IPS-NIHi7 (cell line): ENCODE measurements at regions not wholly inside any gene's neighbourhood (a gene's known extent, or its start where the extent isn't known, plus 50 kb on each side); places are given as distances from the start of the nearest gene placed in this dataset.

Source experiments
- DNase-seq: peaks from one replicate; pipeline ENCODE4 v3.0.0; 2012; ENCODE audit warnings: mixed read lengths; ENCODE audit errors: extremely low spot score

DNA sequence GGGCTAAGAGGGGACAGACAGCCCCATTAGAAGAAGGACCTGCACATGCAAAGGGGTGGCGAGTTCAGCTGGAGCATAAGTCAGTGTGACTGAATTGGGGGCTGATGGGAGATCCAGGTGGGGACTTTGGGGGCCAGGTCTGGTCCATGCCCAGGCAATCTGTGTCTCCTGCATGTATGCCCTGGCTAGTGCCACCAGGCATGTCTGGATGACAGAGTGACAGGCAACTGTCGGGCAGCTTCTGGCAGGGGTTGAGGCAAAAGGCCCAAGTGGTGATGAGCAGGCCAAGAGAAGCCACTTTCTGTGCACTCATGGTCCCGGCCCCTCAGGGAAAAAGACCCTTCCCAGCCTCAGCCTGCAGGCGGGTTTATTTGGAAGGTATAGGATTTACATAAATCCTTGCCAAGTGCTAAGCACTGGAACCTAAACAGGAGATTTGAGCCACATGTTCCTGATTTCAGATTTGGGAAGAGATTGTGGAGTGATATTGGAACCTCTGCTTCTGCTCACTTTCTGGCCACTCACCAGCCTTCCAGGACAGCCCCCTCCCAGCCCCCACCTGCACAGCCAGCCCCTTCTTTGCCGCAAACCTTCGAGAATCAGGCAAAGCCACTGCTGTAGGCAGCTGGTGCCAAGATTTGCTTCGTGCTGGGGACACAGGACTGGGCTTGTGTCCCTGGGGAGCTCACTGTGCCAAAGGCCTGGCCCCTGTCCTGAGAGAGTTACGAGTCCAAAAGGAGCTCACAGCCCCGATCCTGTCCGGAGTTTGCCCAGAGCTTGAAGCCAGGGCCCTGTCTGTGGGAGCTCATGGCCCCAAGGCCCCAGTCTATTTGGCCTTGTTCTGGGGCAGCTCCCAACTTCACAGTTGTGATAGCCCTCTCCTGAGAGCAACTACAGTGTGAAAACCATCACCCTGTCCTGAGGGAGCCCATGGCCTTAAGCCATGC, 232.5 kb upstream of the RTL1 start:
- DNase-seq: peak; percentile 2

DNA sequence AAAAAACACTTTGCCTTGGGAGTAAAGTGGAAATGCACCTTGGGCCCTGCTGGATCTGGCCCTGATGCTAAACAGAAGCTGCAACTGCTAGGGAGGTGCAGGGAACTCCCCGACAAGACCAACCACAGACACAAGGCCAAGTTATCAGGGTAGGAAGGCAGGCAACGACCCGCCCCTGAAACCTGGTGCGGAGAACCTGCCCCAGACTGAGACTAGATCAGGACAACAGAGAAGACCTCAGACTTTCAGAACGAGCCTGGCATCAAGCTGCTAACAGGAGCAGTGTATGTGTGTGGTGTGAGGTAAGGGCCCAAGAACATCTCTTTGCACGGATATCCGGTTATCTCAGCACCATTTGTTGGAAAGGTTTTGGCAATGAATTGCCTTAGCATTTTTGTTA, 233.7 kb upstream of the RTL1 start:
- DNase-seq: peak; percentile 3

DNA sequence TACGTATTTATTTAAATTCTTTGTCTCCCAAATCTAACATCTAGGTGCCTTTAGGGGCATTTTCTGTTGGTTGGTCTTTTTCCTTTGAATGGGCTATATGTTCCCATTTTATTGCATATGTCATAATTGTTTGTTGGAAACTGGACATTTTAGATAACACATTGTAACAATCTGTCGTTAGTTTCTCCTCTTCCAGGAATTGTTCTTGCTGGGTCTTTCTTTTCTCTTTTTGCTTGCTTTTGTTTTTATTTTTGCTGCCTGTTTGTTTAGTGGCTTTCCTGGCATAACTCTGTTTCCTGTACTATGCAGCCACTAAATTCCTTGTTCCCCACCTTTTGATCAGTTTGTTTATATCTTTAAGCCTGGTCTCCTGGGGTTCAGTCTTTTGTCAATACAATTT, 244.3 kb upstream of the RTL1 start:
- no peak for DNase-seq

DNA sequence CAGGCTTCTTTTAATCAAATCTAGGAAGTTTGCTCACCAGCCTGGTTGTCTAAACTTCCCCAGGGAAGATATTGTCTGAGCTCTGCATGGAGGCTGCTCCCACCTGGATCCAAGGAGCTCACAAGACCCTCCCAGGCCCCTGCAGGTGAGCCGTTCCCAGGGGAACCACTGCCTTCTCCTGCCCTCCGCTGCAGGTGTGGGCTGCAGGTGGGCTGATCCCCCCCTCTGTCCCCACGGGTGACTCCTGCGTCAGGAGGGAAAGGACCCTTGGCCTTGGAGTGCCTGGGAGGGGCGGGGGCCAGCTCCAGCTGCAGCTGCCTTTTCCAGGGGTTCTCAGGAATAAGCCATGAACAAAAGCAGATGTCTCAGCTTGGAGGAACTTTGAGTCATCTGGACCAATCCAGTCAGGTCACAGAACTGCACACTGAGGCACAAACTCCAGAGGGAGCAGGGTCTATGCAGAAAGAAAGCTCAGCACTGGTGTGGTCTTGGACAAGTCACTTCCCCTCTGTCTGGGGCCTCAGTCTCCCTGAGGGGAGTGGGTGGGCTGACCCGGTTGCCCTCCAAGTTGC, 246.6 kb upstream of the RTL1 start:
- no peak for DNase-seq

DNA sequence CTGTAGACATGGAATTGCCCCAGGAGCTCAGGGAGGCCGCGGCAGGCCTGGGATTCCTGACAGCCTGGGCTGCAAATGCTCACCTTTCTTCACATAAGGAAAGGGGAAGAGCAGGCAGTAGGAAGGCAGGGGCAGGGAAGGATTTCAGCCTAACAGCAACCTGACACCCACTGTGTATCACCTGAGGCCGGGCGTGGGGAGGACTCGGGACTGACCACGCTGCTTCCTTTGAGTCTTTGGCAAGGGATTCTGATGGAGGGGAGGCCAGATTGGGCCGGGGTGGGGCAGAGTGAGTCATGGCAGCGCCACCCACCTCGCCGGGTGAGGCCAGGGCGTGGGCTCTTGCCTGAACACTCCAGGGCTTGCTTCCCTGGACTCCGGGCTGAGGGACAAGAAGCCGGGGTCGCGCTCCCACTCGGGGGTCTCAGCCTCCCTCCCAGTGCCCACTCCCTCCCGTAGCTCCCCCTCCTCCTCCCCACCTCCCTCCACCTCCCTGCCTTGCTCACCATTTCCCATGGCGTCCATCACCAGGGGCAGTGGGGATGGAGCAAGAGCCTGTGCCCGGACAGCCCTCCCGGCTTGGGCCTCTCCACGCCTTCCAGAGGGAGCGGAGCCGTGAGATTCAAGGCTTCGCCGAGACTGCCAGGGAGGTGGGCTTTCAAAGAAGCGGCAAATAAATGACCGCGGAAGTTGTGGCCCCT, 247.9 kb upstream of the RTL1 start:
- DNase-seq: peak; percentile 40

DNA sequence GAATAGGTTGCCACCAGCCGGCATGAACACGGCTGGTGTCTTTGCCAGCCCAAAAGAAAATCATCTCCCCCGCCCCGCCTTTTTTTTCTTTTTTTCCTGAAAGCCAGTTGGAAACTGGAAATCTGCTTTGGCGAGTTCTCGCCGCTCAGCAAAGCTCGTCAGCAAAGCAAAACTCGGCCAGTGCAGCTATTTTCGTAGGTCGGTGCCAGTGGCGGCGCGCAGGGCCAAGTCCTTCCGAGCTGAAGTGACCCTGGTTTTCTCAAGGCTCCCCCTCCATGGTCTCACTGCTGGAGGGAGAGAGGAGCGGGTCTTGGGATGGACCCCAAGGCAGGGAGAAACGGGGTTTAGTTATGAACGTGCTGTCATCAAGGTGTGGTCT, 248.4 kb upstream of the RTL1 start:
- no peak for DNase-seq

DNA sequence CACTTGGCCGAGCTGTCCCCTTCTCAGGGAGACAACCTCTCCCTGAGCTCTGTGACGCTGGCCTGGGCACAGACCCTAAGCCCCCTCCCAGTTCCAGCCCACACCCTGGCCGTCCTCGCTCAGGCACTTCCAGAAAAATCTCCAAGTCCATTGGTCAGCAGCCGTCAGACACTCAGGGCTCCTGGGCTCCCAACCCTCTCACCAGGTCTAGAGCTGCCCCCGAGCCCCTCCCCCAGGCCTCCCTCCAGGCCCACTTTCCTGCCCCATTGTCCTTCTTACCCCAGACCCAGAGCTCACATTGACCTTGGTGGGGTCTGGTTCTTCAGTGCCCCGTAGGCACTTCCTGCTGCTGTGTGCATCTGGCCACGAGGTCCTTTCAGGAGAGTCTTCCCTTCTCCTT, 249.3 kb upstream of the RTL1 start:
- no peak for DNase-seq

DNA sequence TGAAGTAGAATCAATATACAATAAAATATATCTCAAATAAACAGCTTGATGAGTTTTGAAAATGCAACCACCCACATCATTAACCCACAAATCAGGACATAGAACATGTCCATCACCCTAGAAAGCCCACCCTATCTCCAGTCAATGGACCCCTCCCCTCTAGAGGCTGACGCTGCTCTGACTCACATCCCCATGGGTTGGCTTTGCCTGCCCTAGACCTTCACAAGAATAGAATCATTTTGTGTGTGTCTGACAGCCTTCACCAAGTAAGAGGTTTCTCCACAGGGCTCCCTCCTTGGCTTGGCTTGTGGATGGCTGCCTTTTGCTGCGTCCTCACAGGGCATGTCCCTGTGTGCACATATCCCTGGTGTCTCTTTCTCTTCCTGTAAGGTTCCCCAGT, 250.2 kb upstream of the RTL1 start:
- DNase-seq: no peak

DNA sequence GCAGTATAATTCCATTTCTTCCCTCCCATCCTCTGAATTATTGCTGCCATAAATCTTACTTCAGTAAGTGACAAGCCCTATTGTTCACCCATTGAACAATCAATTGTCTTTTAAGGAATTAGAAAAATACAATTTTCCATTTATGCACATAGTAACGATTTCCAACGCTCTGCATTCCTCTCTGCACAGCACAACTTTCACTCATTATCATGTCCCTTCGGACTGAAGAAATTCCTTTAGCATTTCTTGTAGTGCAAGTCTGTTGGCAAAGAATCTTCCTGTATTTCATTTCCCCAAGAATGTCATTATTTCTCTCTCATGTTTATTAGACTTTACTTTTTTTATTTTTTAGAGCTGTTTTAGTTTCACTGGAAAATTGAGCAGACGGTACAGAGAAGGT, 252.1 kb upstream of the RTL1 start:
- no peak for DNase-seq

DNA sequence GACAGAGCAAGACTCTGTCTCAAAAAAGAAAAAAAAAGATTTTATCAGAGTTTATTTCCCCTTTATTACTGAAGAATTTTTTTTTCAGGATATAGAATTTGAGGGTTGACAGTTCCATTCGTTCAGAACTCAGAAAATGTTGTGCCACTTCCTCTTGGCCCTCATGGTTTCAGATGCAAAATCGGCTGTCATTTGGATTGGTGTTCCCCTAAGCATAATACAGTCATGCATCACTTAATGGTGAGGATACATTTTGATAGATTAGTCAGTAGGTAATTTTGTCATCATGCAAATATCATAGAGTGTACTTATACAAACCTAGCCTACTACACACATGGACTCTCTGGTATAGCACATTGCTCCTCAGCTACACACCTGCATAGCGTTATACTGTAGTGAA, 263.9 kb upstream of the RTL1 start:
- no peak for DNase-seq

DNA sequence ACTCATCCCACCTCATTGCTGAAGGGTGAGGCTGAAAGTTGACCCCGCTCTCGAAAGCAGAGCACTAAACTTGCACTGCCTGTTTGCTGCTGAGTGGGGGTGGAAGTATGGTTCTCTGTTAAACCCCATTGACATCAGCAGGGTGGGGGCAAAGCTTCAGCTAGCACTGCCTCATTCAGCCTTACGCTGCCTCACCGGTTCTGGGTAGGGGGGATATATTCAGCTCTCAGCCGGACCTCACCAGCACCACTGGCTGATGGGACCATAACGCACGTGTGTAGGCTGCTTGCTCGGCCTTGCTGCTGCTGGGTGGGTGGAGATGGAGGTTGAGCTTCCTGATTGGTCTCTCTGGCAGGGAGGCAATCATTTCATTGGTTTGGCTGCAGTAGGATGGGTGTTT, 265.7 kb upstream of the RTL1 start:
- DNase-seq: no peak

DNA sequence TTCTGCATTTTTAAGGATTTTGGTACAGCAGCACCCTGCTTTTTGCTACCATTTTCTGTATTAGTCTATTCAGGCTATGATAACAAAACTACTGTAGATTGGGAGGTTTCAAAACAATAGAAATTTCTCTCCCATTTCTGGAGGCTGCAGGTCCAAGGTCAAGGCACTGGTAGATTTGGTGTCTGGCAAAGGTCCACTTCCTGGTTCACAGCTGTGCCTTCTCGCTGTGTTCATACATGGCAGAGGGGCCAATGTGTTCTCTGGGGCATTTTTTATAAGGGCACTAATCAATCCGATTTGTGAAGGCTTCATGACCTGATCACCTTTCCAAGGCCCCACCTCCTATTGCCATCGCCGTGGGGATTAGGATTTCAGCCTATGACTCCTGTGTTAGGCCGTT, 268.1 kb upstream of the RTL1 start:
- no peak for DNase-seq

DNA sequence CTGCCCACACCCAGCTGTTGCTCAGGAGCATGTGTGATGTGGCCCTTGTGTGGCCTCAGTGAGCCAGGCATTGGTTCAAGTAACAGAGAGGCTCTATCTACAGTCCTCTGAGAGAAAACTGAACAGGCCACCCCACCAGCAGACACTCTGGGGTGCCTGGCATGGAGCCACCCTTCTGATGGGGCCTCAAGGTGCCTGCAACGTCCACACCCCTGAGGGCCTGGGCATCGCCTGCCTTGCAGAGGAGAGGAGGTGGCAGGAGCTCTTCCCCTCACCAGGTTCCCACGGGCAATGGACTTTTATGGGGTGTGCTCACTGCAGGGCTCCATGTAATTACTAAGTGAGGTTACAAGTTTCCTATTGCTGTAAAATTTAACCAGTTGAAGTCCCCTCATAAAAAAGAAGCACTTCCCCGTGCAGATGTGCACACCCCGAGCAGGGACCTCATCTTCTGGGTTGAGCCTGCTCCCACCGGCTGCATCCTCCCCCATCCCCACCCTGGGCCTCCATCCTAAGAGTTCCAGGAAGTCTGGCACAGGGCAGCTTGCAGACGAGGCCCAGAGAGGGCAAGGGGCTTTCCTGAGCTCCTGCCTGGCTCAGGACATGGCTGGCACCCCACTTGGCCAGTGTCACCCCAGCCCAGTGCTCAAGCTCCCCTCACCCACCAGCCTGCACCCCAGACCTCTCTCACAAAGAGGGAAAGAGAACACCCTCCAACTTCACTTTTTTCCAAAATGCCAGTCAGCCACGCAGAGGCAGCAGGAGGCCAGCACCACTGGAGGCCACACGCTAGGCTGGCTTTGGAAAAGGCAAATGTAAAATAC, 270.4 kb upstream of the RTL1 start:
- DNase-seq: no peak

DNA sequence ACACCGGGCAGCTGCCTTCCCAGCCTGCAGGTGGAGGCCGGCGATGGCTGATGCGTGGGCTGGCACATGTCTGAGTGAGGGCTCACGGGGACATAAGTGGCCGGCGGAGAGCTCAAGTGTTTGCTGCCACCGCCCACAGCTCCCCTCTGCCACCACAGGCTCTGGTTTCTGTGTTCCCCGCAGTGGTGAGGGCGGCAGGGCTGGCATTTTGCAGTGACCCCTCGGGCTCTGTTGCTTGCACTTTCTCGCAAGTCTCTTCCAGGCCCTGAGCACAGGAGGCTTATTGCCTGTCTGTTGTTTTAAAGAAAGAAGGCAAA, 271.0 kb upstream of the RTL1 start:
- DNase-seq: no peak

DNA sequence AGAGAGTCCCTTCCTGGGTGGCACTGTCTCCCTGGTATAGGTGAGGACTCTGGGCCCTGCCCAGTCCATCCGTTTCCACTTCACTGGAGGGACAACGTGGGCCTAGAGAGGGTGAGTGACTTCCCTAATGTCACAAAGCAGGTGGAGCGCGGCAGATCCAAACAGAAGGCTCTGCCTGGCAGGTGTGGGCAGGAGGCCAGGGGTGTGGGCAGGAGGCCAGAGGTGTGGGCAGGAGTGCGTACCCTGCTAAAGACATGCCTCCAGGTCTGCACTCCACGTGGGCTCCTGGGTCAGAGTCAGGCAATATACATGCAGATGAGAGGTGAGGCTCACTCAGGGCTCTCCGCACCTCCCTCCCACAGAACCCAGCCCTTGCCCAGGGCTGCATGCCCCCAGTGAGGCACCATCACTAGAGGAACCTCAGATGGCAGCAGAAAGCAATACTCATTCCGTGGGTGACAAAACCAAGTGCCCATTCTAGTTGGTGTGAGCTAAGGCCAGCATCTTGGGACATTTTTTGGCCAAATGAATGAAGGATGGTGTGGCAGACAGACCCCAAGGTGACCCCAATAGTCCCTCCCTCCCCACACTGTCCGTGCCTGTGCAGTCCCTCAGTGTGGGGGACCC, 271.6 kb upstream of the RTL1 start:
- no peak for DNase-seq

DNA sequence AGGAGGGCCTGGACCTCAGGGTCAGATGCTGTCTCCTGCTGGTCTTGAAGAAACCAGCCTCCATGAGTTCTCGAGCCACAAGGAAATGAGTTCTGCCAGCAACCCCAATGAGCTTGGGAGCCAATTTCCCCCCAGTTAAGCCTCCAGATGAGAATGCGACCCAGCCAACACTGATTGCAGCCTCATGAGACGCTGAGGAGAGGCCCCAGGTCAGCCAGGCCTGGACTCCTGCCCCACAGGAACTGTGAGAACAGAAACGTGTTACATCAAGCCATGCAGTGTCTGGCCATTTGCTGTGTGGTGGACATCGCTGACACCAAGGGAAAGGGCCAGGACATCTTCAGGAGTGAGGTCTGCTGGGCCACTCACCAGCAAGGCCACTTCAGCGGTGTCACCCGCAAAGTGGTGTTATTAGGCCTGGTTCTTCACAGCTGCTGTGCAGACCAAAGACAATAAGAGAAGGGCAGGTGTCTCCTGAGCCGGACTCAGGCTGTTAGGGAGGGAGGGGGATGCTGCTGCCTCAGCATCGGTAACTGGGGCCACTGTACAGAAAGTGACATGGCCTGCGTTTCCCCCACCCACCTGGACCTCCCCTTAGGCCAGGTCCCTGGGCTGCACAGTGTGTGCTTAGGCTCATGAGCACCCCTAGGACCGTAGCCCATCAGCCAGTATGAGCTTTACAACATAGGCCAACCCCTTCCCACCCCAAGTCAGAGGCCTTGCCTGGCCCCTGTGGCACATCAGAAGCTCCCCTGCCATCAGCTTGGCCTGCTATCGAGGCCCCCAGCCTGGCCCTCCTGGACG, 272.4 kb upstream of the RTL1 start:
- DNase-seq: no peak

DNA sequence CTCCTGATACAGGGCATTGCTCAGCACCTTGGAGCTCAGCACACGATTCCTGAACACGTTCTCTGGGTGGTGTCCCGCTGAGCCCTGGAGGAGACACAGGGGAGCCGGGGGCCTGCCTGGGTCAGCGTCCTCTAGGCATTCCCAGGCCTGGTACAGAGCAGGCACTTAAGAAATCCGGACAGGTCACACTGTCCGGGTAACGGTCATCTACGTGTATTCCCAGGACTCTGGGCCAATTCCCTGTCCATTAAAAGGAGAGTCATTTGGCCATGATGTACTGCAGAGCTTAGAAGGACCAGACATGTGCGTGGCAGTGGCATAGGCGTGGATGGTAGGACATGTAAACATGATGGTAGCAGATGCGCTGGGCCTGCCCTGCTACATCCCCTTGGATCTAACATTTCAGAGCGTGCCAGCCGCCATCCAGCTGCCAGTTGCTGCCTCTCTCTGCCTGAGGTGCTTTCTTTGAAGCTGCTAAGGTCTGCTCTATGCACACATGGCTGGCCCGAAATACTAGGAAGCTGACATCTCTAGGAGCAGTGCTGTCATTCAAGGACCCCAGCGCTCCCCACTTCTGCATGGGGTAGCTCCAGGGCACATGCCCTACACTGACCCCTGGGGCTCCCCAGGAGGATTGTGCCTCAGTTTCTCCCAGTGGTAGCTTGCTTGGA, 273.1 kb upstream of the RTL1 start:
- DNase-seq: no peak

DNA sequence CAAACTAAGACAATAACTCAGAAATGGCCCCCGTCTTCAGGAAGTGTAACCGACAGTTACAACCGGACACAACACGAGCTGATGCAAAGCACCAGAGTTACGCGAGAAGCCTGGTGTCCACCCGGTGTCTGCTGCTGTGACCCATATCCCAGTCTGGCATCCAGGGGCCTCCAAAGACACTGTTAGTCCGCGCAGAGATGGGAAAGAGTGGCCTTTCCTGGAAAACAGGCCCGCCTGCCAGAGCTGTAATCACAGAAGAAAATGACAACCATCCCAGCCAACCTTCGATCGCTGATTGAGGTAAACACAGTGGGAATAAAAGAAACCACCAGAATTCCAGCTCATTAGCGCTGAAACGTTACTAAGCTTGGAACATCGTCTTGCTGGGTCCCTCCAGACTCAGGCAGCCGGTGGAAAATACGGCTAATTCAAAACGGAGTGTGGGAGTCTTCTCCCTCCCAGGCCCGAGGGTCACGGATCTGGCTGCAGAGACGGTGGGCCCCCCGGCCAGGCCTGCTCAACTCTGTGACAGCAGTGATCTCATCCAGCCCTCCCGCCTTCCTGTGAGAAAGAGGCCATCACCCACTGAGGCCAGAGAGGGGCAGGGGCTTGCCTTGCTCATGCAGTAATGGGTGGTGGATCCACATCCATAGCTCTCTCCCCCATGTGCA, 273.9 kb upstream of the RTL1 start:
- DNase-seq: no peak

DNA sequence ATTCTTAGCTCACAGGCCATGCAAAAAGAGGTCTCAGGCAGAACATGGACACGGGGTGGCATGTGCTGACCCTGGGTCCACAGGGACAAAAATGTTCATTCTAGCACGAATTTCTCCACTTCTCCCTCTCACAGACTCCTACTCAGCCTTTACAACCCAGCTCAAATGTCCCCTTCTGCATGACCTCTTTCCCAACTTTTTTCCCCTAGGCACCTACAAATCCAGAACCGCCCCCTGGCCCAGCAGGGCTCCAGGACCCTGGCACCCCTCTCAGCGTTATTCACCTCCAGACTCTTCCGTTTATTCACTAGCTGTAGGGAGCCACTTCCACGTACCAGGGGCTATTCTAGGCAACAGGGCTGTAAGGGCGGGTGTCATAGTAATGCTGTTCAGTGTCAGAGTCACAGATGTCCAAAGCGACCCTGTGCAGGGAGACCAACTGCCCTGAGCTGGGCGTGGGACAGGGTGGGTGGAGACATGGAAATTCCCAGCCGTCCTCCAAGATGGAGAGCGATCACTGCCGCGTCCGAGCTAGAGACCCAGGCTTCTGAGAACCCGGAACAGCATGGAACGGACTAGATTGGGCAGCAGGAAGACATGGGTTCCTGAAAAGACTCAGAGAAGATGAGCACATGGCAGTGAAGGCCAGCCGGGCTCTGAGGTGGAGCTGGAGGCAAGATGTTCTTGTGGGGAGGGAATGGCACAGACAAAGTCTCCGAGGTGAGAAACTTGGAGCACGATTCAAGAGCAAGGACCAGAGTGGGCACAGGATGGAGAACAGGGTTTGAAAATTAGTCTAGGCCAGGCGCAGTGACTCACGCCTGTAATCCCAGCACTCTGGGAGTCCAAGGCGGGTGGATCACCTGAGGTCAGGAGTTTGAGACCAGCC, 274.9 kb upstream of the RTL1 start:
- no peak for DNase-seq
